ENCODE measurements at regions not wholly inside any gene's neighbourhood (a gene's known extent, or its start where the extent isn't known, plus 50 kb on each side); places are given as distances from the start of the nearest gene placed in this dataset.
"Not testable (repeated sequence)": the region's sequence is repeated elsewhere in the genome, so short reads cannot be mapped to it uniquely, and the experiment has no call there.

GRCh38 chr5:101364469-101364868, 461.4 kb upstream of the ST8SIA4 start:
- DNase-seq (ENCODE audit: low spot score): no peak

- DNase-seq (ENCODE audit: low spot score): no peak
Observed at GRCh38 chr5:101362067-101362466, 459.0 kb upstream of the ST8SIA4 start.

- DNase-seq (ENCODE audit: low spot score): no peak
Observed at GRCh38 chr5:101346906-101347305, 443.8 kb upstream of the ST8SIA4 start.

GRCh38 chr5:101346447-101346846, 443.4 kb upstream of the ST8SIA4 start:
- DNase-seq (ENCODE audit: low spot score): no peak

GRCh38 chr5:101338226-101338625, 435.1 kb upstream of the ST8SIA4 start:
- no peak for DNase-seq (ENCODE audit: low spot score)

- no peak for DNase-seq (ENCODE audit: low spot score)
Observed at GRCh38 chr5:101327816-101328215, 424.7 kb upstream of the ST8SIA4 start.

- no peak for DNase-seq (ENCODE audit: low spot score)
Observed at GRCh38 chr5:101326766-101327165, 423.7 kb upstream of the ST8SIA4 start.

- not testable (repeated sequence) for DNase-seq (ENCODE audit: low spot score)
Observed at GRCh38 chr5:101316401-101316800, 413.3 kb upstream of the ST8SIA4 start.

- DNase-seq (ENCODE audit: low spot score): no peak
Observed at GRCh38 chr5:101306391-101307137, 403.5 kb upstream of the ST8SIA4 start.

- no peak for DNase-seq (ENCODE audit: low spot score)
Observed at GRCh38 chr5:101296477-101296876, 393.4 kb upstream of the ST8SIA4 start.

- DNase-seq (ENCODE audit: low spot score): no peak
Observed at GRCh38 chr5:101292199-101292598, 389.1 kb upstream of the ST8SIA4 start.

GRCh38 chr5:101290761-101291160, 387.7 kb upstream of the ST8SIA4 start:
- not testable (repeated sequence) for DNase-seq (ENCODE audit: low spot score)

- no peak for DNase-seq (ENCODE audit: low spot score)
Observed at GRCh38 chr5:101288633-101289032, 385.6 kb upstream of the ST8SIA4 start.

- no peak for DNase-seq (ENCODE audit: low spot score)
Observed at GRCh38 chr5:101284736-101285375, 381.8 kb upstream of the ST8SIA4 start.

GRCh38 chr5:101283938-101284337, 380.9 kb upstream of the ST8SIA4 start:
- not testable (repeated sequence) for DNase-seq (ENCODE audit: low spot score)

- DNase-seq (ENCODE audit: low spot score): no peak
Observed at GRCh38 chr5:101278917-101279316, 375.8 kb upstream of the ST8SIA4 start.

- DNase-seq (ENCODE audit: low spot score): no peak
Observed at GRCh38 chr5:101278011-101278687, 375.1 kb upstream of the ST8SIA4 start.

GRCh38 chr5:101271945-101272344, 368.9 kb upstream of the ST8SIA4 start:
- no peak for DNase-seq (ENCODE audit: low spot score)

- DNase-seq (ENCODE audit: low spot score): no peak
Observed at GRCh38 chr5:101271416-101271815, 368.3 kb upstream of the ST8SIA4 start.

- no peak for DNase-seq (ENCODE audit: low spot score)
Observed at GRCh38 chr5:101260857-101261256, 357.8 kb upstream of the ST8SIA4 start.

GRCh38 chr5:101253096-101253495, 350.0 kb upstream of the ST8SIA4 start:
- DNase-seq (ENCODE audit: low spot score): no peak

GRCh38 chr5:101244621-101245020, 341.5 kb upstream of the ST8SIA4 start:
- DNase-seq (ENCODE audit: low spot score): no peak

GRCh38 chr5:101212942-101213514, 309.9 kb upstream of the ST8SIA4 start:
- no peak for DNase-seq (ENCODE audit: low spot score)

Measured in hematopoietic multipotent progenitor cell treated with erythropoietin and hydrocortisone succinate and interleukin-3 and kit ligand, for 15 days (in vitro differentiated cells).